Stimulated activated naive CD8-positive, alpha-beta T cell treated with anti-CD3 and anti-CD28 coated beads, Interleukin-15, amount 100 ng/mL, for 72 hours (primary cell): ENCODE measurements at regions not wholly inside any gene's neighbourhood (a gene's known extent, or its start where the extent isn't known, plus 50 kb on each side); places are given as distances from the start of the nearest gene placed in this dataset.

Source experiments
- ATAC-seq: fragments of 150-1000 bp; cut with Tn5 transposase; 2 replicates; pipeline ENCODE4 v1.10.0; 2021; ENCODE audit warnings: mild to moderate bottlenecking, moderate library complexity
- DNase-seq, 2 donors: peaks; one replicate each; pipeline ENCODE4 v3.0.0; 2021 to 2022
- H3K27ac Mint-ChIP-seq, 2 donors: one replicate each; pipeline ENCODE4 v1.8.0; 2022; ENCODE audit warnings: mild to moderate bottlenecking in 2 of 2, mixed read lengths in 2 of 2, moderate library complexity in 2 of 2
- H3K27me3 Mint-ChIP-seq: one replicate; pipeline ENCODE4 v1.8.0; 2022; ENCODE audit warnings: mixed read lengths
- H3K4me1 Mint-ChIP-seq: one replicate; pipeline ENCODE4 v1.8.0; 2022; ENCODE audit warnings: mild to moderate bottlenecking, mixed read lengths
- H3K4me3 Mint-ChIP-seq, 2 donors: one replicate each; pipeline ENCODE4 v1.8.0; 2022; ENCODE audit warnings: mild to moderate bottlenecking in 2 of 2, mixed read lengths in 2 of 2, moderate library complexity in 1 of 2
- H3K9me3 Mint-ChIP-seq, 2 donors: one replicate each; pipeline ENCODE4 v1.8.0; 2022; ENCODE audit warnings: mixed read lengths in 2 of 2

GRCh38 chr16:89040861-89041570 lies 52.6 kb upstream of the ACSF3 start:
- DNase-seq (no peak), ATAC-seq (no peak)
- Mint-ChIP-seq H3K27ac (no peak overlapping the region), H3K4me3 (no peak overlapping the region), H3K9me3 (peaks cover 4 to 5% of the 10 kb centered on the region in 2 donors), H3K4me1 (peaks cover 14% of the 10 kb centered on the region), H3K27me3 (peaks cover 24% of the 10 kb centered on the region)

- ATAC-seq, result no peak
- DNase-seq, result no peak
- Mint-ChIP-seq H3K27ac (no peak overlapping the region), H3K4me1 (peaks cover 7% of the 10 kb centered on the region), H3K27me3 (peaks cover 19% of the 10 kb centered on the region), H3K9me3 (peaks cover 5 to 8% of the 10 kb centered on the region in 2 donors), H3K4me3 (no peak overlapping the region)
Measured at GRCh38 chr16:89041571-89042481, 51.8 kb upstream of the ACSF3 start.

GRCh38 chr16:89042711-89043551 lies 50.7 kb upstream of the ACSF3 start:
- peaks cover 8% of the 10 kb centered on the region for H3K27me3 Mint-ChIP-seq
- H3K4me1 Mint-ChIP-seq, result no peaks in the 10 kb centered on the region
- peaks cover 5 to 8% of the 10 kb centered on the region in 2 donors for H3K9me3 Mint-ChIP-seq
- ATAC-seq (no peak), DNase-seq (no peak)
- H3K4me3 Mint-ChIP-seq, result no peak overlapping the region
- H3K27ac Mint-ChIP-seq, result no peak overlapping the region

GRCh38 chr16:89043636-89044417 lies 49.8 kb upstream of the ACSF3 start:
- Mint-ChIP-seq H3K4me3 (no peak overlapping the region), H3K27me3 (no peaks in the 10 kb centered on the region), H3K4me1 (no peaks in the 10 kb centered on the region), H3K9me3 (peaks cover 5 to 8% of the 10 kb centered on the region in 2 donors), H3K27ac (no peak overlapping the region)
- DNase-seq, result no peak
- no peak for ATAC-seq
